ENCODE measurements at regions not wholly inside any gene's neighbourhood (a gene's known extent, or its start where the extent isn't known, plus 50 kb on each side); places are given as distances from the start of the nearest gene placed in this dataset.

DNA sequence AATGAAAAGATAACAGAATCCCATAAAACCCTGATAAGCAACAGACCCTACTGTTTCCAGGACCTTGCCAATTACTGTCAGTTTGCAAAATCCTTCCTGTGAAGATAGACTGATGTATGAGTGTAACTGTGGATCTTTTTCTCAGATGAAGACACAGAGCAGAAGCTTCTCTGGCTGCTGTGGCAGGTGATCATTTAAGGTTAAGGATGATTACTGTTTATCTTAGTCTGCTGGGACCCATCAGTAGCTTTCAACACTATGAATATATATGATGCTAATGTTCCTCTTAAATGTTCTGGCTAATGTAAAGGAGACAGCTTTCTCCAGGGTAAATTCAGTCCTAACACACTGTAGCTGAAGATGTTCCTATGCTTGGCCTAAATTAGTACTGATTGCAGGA lies 56.0 kb upstream of the CTTNBP2 start:
- H3K9me3 ChIP-seq (replicated peaks): no peaks in the 10 kb centered on the region
- no peak overlapping the region for H3K4me3 ChIP-seq
- H3K4me1 ChIP-seq (replicated peaks): no peaks in the 10 kb centered on the region
- H3K27me3 ChIP-seq (replicated peaks): no peaks in the 10 kb centered on the region
- H3K27ac ChIP-seq: no peak overlapping the region
- H3K36me3 ChIP-seq: no peaks in the 10 kb centered on the region
- DNase-seq (ENCODE audit: low read depth in 1 of 2, low spot score in 2 of 2): no peak

- Histone ChIP-seq H3K4me3 (no peak overlapping the region), H3K27me3 (replicated peaks) (no peaks in the 10 kb centered on the region), H3K4me1 (replicated peaks) (no peaks in the 10 kb centered on the region), H3K27ac (no peak overlapping the region), H3K9me3 (replicated peaks) (no peaks in the 10 kb centered on the region), H3K36me3 (no peaks in the 10 kb centered on the region)
- DNase-seq (ENCODE audit: low read depth in 1 of 2, low spot score in 2 of 2): no peak
These were observed 58.1 kb upstream of the CTTNBP2 start for GRCh38 chr7:117931314-117931713.

- no peaks in the 10 kb centered on the region for H3K4me1 ChIP-seq (replicated peaks)
- no peaks in the 10 kb centered on the region for H3K27me3 ChIP-seq (replicated peaks)
- no peak overlapping the region for H3K27ac ChIP-seq
- H3K4me3 ChIP-seq: no peak overlapping the region
- no peak for DNase-seq (ENCODE audit: low read depth in 1 of 2, low spot score in 2 of 2)
- H3K9me3 ChIP-seq (replicated peaks): no peaks in the 10 kb centered on the region
- H3K36me3 ChIP-seq: no peaks in the 10 kb centered on the region
These were observed 64.0 kb upstream of the CTTNBP2 start for GRCh38 chr7:117937049-117937752.

DNA sequence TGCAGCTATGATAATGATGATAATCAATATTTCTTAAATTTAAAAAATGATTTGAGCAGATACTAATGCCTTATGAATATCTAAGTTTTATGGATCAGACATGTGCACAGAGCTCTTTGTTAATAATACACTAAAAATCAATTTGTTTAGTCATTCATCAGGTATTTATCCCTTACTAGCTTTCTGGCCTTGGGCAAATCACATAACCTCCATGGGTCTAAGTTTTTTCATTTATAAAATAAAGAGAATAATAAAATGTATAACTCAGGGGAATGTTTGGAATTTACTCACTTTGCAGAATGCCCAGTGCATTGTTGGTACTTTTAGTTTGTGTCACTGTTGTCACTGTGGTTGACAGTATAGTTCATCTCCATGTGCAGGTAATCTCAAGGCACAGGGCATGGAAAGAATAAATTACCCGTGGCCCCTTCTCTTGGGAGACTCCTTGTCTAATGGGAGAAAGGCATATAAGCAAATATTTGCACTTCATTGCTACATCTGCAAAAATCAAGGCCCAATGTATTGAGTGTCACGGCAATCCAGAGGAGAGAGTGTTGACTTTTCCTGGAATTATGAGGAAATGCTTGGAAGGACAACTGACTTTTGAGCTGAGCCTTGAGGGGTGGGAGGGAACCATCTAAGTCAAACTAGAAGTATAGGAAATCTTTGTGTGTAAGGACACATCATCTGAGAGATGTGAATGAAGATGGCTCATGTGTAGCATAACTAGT lies 64.7 kb upstream of the CTTNBP2 start:
- no peaks in the 10 kb centered on the region for H3K36me3 ChIP-seq
- H3K4me3 ChIP-seq: no peak overlapping the region
- no peaks in the 10 kb centered on the region for H3K27me3 ChIP-seq (replicated peaks)
- no peak for DNase-seq (ENCODE audit: low read depth in 1 of 2, low spot score in 2 of 2)
- H3K9me3 ChIP-seq (replicated peaks): no peaks in the 10 kb centered on the region
- no peak overlapping the region for H3K27ac ChIP-seq
- H3K4me1 ChIP-seq (replicated peaks): no peaks in the 10 kb centered on the region

DNA sequence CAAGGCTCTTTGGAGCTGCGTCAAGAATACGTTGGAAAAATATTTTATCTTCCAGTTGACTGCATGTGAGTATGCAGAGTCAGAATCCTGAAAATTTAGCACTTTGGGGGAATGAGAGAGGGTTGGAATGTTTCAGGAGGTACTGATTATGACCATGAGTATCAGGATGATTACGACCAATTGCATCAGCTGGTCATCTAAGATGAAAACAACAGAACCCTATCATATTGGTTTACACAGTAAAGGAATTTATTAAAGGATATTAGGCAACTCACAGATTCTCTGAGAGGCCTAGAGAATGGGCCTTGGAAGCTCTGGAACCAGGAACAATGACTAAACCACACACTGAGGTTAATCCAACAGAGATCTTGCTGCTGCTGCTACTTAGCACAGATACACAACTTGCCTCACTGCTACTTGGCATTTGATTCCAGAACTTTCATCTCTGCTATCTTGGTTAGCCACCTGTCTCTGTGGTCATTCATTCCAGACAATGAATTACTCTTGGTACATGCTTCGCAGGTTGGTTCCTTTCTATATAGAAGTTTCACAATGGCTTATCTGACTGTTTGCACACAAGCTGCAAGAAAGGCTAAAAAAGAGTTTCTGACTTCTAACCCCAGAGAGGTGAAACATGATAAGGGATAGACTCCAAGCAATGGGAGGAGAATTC lies 68.0 kb upstream of the CTTNBP2 start:
- no peaks in the 10 kb centered on the region for H3K27me3 ChIP-seq (replicated peaks)
- no peak overlapping the region for H3K27ac ChIP-seq
- DNase-seq (ENCODE audit: low read depth in 1 of 2, low spot score in 2 of 2): no peak
- H3K9me3 ChIP-seq (replicated peaks): no peaks in the 10 kb centered on the region
- H3K4me3 ChIP-seq: no peak overlapping the region
- no peaks in the 10 kb centered on the region for H3K36me3 ChIP-seq
- H3K4me1 ChIP-seq (replicated peaks): no peaks in the 10 kb centered on the region

DNA sequence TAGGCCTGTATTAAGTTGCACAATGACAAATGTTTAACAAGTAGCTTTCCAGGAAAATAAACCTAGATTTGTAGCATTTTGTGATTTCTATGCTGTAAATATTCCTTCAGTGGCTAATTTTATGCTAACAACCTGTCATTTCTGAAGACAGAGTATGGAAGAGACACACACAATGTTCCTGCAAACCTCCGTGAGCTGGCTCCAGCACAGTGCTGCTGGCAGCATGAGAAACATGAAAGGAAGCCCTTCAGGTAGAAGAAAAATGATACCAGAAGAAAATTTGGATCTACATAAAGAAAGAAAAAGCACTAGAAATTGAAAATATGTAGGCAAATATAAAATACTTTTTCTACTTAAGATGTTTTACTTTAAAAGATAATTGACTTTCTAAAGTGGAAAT lies 69.5 kb upstream of the CTTNBP2 start:
- DNase-seq (ENCODE audit: low read depth in 1 of 2, low spot score in 2 of 2): no peak
- Histone ChIP-seq H3K9me3 (replicated peaks) (no peaks in the 10 kb centered on the region), H3K4me1 (replicated peaks) (no peaks in the 10 kb centered on the region), H3K27me3 (replicated peaks) (no peaks in the 10 kb centered on the region), H3K27ac (no peak overlapping the region), H3K4me3 (no peak overlapping the region), H3K36me3 (no peaks in the 10 kb centered on the region)

- DNase-seq (ENCODE audit: low read depth in 1 of 2, low spot score in 2 of 2): no peak
- no peaks in the 10 kb centered on the region for H3K27me3 ChIP-seq (replicated peaks)
- H3K27ac ChIP-seq: no peak overlapping the region
- no peak overlapping the region for H3K4me3 ChIP-seq
- H3K4me1 ChIP-seq (replicated peaks): no peaks in the 10 kb centered on the region
- no peaks in the 10 kb centered on the region for H3K9me3 ChIP-seq (replicated peaks)
- no peaks in the 10 kb centered on the region for H3K36me3 ChIP-seq
These were observed 71.6 kb upstream of the CTTNBP2 start for GRCh38 chr7:117944886-117945285.

DNA sequence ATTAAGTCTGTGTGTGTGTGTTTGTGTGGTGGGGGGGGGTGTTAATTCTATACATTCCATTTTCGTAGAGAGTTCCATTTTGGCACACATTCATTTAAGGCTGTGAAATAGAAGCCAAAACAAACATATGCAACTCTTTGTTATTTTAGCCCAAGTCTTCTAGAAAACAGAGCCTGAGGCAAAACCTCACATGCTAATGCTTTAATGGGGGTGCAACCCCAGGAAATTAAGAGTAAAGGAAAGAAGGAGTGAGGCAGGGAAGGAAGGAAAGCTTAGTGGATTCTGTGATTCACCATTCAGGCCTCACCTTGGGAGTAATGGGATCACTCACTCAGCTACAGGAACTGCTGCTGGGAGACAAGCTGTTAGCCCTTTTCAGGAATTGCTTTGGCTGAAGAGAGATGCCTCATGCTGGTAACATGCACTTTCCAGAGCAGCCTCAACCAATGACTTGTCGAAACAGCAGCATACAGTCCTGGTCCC lies 73.0 kb upstream of the CTTNBP2 start:
- no peak for DNase-seq (ENCODE audit: low read depth in 1 of 2, low spot score in 2 of 2)

GRCh38 chr7:117949232-117949631 lies 76.0 kb upstream of the CTTNBP2 start:
- no peaks in the 10 kb centered on the region for H3K27me3 ChIP-seq (replicated peaks)
- H3K4me1 ChIP-seq (replicated peaks): no peaks in the 10 kb centered on the region
- H3K9me3 ChIP-seq (replicated peaks): no peaks in the 10 kb centered on the region
- H3K36me3 ChIP-seq: no peaks in the 10 kb centered on the region
- no peak overlapping the region for H3K4me3 ChIP-seq
- H3K27ac ChIP-seq: no peak overlapping the region
- no peak for DNase-seq (ENCODE audit: low read depth in 1 of 2, low spot score in 2 of 2)

More for the DNA sequence above, 73.0 kb upstream of the CTTNBP2 start:
- Histone ChIP-seq H3K36me3 (no peaks in the 10 kb centered on the region), H3K9me3 (replicated peaks) (no peaks in the 10 kb centered on the region), H3K4me1 (replicated peaks) (no peaks in the 10 kb centered on the region), H3K27ac (no peak overlapping the region), H3K4me3 (no peak overlapping the region), H3K27me3 (replicated peaks) (no peaks in the 10 kb centered on the region)

GRCh38 chr7:117950601-117951260 lies 77.5 kb upstream of the CTTNBP2 start:
- H3K4me1 ChIP-seq (replicated peaks): no peaks in the 10 kb centered on the region
- H3K9me3 ChIP-seq (replicated peaks): no peaks in the 10 kb centered on the region
- no peak overlapping the region for H3K27ac ChIP-seq
- no peaks in the 10 kb centered on the region; the same call in 1 of the 2 replicates for H3K27me3 ChIP-seq (replicated peaks)
- DNase-seq (ENCODE audit: low read depth in 1 of 2, low spot score in 2 of 2): no peak
- no peak overlapping the region for H3K4me3 ChIP-seq
- H3K36me3 ChIP-seq: no peaks in the 10 kb centered on the region

GRCh38 chr7:117951285-117951684 lies 78.0 kb upstream of the CTTNBP2 start:
- Histone ChIP-seq H3K27me3 (replicated peaks) (no peaks in the 10 kb centered on the region; the same call in 1 of the 2 replicates), H3K9me3 (replicated peaks) (no peaks in the 10 kb centered on the region), H3K4me3 (no peak overlapping the region), H3K4me1 (replicated peaks) (no peaks in the 10 kb centered on the region), H3K27ac (no peak overlapping the region), H3K36me3 (no peaks in the 10 kb centered on the region)
- no peak for DNase-seq (ENCODE audit: low read depth in 1 of 2, low spot score in 2 of 2)

GRCh38 chr7:117951691-117952280 lies 78.5 kb upstream of the CTTNBP2 start:
- Histone ChIP-seq H3K4me1 (replicated peaks) (no peaks in the 10 kb centered on the region), H3K4me3 (no peak overlapping the region), H3K9me3 (replicated peaks) (no peaks in the 10 kb centered on the region), H3K27me3 (replicated peaks) (no peaks in the 10 kb centered on the region; the same call in 1 of the 2 replicates), H3K27ac (no peak overlapping the region), H3K36me3 (no peaks in the 10 kb centered on the region)
- no peak for DNase-seq (ENCODE audit: low read depth in 1 of 2, low spot score in 2 of 2)

DNA sequence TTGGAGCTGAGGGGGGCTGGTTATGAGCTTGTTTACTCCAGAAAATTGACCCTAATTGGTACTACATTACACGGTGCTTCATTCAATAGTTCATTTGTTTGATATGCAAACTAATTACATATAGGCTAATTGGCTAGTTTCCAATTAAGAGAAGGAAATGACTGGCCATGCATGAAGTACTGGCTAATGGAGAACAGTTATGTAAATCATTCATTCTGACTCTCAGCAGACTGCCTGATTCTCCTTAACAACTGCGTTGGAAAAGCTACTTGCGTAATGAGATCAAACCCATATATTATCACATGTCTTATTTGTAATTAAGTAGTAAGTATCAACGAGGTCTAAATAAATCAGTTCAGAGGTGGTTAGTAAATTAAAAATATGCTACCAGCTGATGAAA lies 81.8 kb upstream of the CTTNBP2 start:
- Histone ChIP-seq H3K4me3 (no peak overlapping the region), H3K27me3 (replicated peaks) (no peaks in the 10 kb centered on the region; the same call in 1 of the 2 replicates), H3K36me3 (no peaks in the 10 kb centered on the region), H3K4me1 (replicated peaks) (no peaks in the 10 kb centered on the region), H3K9me3 (replicated peaks) (no peaks in the 10 kb centered on the region), H3K27ac (no peak overlapping the region)
- no peak for DNase-seq (ENCODE audit: low read depth in 1 of 2, low spot score in 2 of 2)
